ENCODE measurements at regions not wholly inside any gene's neighbourhood (a gene's known extent, or its start where the extent isn't known, plus 50 kb on each side); places are given as distances from the start of the nearest gene placed in this dataset.

GRCh38 chr2:129710670-129711495, 268.6 kb upstream of the RAB6C start:
- no peak for DNase-seq

GRCh38 chr2:129711816-129712675, 267.4 kb upstream of the RAB6C start:
- no peak for DNase-seq

DNA sequence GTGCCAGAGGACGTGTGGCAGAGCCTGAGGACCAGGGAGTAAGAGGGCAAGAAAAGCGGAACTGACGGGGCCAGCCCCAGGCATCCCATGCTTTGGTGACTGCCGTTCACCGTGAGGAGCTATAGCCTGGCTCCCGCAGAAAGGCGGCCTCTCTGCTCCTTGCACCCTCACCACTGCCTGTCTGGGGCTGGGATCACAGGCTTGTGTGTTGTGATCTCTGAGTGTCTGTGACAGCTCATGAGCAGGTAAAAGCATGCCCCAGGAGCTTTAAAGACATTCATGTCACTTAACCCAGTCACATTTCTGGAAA, 266.8 kb upstream of the RAB6C start:
- DNase-seq, result no peak

GRCh38 chr2:129713337-129713736, 266.1 kb upstream of the RAB6C start:
- DNase-seq, result no peak

- no peak for DNase-seq
These were observed 262.5 kb upstream of the RAB6C start for GRCh38 chr2:129716781-129717559.

GRCh38 chr2:129717560-129718130, 261.8 kb upstream of the RAB6C start:
- no peak for DNase-seq

DNA sequence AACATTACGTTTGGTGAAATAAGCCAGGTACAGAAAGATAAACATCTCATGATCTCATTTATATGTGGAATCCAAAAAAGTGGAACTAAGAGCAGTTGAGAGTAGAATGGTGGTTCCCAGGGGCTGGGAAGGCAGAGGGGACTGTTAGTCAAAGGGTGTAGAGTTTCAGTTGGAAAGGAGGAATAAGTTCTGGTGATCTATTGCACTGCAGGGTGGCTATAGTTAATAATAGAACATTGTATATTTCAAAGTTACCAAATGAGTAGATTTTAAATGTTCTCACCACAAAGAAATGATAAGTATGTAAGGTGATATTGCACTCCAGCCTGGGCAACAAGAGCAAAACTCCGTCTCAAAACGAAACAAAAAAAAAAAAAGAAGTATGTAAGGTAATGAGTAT, 260.1 kb upstream of the RAB6C start:
- DNase-seq, result no peak

DNA sequence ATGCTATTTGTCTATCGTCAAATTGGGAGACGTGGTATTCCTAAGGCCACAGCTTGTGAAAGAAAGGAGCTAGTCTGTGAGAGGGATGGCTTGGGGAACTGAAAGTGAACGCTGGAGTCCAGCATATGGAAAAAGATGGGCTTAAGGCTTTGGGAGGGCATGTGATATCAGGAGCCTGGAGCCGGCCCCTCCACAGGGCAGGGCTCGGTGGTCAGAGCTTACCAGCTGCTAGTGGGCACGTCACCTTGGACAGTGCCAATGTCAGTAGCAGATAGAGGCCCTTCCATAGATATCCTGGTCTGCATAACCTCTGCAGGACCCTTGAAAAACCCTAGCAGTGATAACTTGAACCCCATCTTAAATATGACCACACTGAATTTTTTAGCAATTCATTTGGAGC, 259.1 kb upstream of the RAB6C start:
- DNase-seq, result no peak

DNA sequence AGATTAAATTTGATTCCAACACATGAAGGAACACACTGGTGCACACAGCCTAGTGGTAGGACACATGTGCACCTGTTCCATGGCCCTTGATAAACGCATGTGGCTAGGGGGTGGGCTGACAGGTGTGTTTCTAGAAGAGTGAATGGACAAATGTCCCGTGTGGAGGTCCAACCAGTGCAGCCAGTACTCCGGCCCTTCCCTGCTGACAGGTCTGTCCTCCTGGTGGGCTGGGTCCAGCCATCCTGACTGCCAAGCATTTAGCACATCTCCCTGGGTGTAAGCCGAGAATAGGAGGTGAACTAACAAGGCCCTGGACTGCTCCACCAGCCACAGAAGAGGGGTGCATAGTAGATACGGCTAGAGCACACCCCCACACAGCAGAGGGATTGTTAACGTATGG, 258.7 kb upstream of the RAB6C start:
- no peak for DNase-seq

DNA sequence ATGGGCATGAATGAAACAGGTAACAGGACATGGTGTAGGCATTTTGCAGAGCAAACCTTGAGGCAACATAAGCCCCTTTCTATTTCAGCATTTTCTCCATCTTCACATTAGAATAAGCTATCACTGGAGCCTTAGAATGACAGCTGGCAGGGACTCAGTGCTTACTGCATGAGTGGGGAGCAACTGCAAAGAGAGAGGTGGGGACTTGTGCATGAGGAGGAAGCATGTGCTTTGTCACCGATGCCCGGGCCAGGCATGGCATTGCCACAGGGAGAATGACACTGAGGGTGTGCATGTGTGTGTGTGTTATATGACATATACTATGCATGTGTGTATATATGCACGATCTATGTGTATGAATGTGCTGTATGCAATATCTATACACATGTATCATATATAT, 258.2 kb upstream of the RAB6C start:
- DNase-seq, result no peak

- DNase-seq, result no peak
These were observed 257.6 kb upstream of the RAB6C start for GRCh38 chr2:129721846-129722245.

GRCh38 chr2:129722306-129723019, 257.0 kb upstream of the RAB6C start:
- DNase-seq, result no peak

- no peak for DNase-seq
These were observed 256.0 kb upstream of the RAB6C start for GRCh38 chr2:129723277-129724020.

DNA sequence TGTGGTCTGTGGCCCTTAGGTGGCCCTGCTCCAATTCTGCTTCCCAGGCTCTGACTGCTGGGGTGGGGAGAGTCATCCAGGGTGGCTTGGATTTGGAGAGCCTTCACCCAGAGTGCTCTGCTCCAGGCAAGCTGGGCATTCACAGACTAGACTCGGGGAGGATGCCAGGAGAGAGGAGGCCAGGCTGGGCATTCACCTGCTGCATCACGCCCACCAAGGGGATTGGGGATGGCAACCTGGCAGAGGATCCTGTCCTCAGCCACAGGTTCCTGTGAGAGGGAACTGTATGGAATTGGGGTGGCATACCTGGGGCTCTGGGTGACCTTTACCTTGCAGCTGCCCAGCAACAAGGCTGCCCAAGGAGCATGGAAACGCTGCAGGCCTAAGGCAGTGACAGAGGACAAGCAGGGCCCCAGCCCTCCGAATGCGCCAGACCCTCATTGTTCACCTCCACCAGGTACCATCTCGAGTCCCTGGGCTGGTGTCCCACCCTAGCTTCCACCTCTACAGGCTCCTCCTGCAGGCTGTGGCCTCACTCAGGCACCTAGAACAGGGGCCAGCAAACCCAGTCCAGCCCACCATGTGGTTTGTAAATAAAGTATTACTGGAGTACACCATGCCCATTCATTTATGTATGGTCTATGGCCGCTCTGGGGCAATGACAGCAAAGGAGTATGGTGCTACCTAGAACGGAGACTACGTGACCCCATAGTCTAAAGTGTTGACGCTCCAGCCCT, 255.3 kb upstream of the RAB6C start:
- no peak for DNase-seq

DNA sequence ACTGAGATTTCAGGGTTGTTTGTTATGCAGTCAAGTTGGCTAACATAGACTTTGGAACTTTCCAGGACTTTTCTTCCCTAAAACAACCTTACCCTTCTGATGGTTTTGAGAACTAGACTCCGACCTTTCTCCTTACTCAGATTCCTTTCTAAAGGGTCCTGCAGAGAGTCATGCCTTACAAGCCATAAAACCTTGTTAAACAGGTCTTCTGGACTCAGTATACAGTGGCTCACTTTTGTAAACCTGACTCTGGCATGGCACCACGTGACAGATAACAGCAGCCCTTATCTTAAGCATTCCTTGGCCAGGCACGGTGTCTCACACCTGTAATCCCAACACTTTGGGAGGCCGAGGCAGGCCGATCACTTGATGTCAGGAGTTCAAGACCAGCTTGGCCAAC, 253.2 kb upstream of the RAB6C start:
- no peak for DNase-seq

GRCh38 chr2:129727286-129727685, 252.2 kb upstream of the RAB6C start:
- DNase-seq, result no peak

DNA sequence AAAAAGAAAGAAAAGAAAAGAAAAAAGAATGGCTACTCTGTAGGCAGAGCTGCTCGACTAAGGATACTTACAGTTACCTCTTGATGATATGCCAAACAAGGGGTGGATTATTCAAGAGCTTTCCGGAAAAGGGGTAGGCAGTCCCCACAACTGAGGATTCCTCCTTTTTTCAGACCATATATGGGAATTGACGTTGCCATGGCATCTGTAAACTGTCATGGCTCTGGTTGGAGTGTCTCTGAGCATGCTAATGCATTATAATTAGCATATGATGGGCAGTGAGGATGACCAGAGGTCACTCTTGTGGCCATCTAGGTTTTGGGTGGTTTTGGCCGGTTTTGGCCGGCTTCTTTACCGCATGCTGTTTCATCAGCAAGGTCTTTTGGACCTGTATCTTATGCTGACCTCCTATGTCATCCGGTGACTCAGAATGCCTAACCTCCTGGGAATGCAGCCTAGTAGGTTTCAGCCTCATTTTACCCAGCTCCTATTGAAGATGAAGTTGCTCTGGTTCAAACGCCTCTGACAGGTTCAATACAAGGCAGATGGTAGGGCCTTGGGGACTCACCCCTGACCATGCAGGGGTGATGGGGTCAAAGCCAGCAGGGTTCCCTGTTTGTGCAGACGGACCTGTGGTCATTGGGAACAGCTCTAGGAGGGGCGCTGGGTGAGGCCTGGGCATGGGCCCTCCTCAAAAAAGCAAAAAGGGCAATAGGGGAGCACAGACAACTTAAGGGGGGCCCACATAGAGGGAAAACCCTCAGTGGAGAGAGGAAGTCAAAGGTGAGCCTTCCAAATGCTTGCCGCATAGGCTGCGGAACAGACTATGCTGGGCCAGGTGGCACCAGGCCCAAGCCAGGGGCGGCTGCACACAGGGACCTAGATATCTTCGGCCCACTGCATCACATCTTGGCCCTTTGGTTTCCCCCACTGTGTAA, 251.2 kb upstream of the RAB6C start:
- no peak for DNase-seq

- no peak for DNase-seq
These were observed 250.5 kb upstream of the RAB6C start for GRCh38 chr2:129729011-129729410.

DNA sequence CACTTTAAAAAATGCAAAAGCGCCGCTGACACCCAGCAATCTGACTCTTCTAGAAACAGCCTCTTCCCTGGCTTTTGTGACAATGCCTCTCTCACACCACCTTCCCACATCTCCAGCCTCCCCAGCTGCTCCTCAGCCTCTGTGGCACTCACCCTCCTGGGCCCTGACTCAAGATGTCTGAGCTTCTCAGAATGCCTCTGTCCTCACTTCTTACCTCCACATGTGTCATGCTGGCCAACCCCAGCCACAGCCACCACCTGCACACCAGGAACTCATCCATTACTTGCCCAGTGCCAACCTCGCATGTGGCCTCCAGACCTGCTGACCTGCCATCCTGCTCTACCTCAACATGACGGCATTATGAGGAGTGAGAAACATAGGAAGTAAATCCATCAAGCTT, 249.8 kb upstream of the RAB6C start:
- no peak for DNase-seq

- DNase-seq, result no peak
These were observed 248.5 kb upstream of the RAB6C start for GRCh38 chr2:129730979-129731378.

All from HCEC 1CT (cell line).